Thyroid gland (tissue), 4 donors: ENCODE measurements at regions not wholly inside any gene's neighbourhood (a gene's known extent, or its start where the extent isn't known, plus 50 kb on each side); places are given as distances from the start of the nearest gene placed in this dataset.

Experiments
- POLR2A ChIP-seq, 2 donors: fragments of 450-650 bp; IDR thresholded peaks; one replicate each; pipeline ENCODE4 v1.6.1; 2017; ENCODE audit warnings: antibody characterized with exemption in 2 of 2, mild to moderate bottlenecking in 2 of 2, moderate library complexity in 1 of 2
- TF ChIP-seq, protein P1 (sequence below), 6 experiments: fragments of 200-600 bp in 3 of 6; fragments of 450-650 bp in 3 of 6; sonication (generic) in 3 of 6; IDR thresholded peaks; one replicate each; pipeline ENCODE4 v1.5.1; 2016 to 2019; ENCODE audit warnings: antibody characterized with exemption in 6 of 6, mild to moderate bottlenecking in 2 of 6, inconsistent platforms in 1 of 6, moderate library complexity in 1 of 6

DNA sequence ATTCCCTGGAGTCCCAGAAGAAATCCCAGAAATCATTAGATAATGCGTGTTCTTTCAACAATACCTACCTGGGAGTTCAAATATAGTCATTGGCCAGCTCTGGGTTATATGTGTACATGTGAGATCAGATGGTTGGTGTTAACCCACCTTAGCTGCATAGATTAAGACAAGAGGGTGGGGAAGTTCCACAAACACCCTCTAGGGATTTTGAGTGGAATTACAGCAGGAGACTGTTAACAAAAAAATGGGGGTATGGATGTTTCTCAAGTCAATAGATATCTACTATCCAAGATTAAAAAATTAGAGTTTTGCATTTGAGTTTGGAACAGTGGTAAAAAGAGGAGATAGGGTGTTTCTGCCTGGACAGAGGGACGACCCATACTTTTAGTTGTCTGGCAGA is 282.5 kb upstream of the CNTN3 start:
- TF ChIP-seq, protein P1, sequence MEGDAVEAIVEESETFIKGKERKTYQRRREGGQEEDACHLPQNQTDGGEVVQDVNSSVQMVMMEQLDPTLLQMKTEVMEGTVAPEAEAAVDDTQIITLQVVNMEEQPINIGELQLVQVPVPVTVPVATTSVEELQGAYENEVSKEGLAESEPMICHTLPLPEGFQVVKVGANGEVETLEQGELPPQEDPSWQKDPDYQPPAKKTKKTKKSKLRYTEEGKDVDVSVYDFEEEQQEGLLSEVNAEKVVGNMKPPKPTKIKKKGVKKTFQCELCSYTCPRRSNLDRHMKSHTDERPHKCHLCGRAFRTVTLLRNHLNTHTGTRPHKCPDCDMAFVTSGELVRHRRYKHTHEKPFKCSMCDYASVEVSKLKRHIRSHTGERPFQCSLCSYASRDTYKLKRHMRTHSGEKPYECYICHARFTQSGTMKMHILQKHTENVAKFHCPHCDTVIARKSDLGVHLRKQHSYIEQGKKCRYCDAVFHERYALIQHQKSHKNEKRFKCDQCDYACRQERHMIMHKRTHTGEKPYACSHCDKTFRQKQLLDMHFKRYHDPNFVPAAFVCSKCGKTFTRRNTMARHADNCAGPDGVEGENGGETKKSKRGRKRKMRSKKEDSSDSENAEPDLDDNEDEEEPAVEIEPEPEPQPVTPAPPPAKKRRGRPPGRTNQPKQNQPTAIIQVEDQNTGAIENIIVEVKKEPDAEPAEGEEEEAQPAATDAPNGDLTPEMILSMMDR (IDR thresholded peaks at IDR 0.05): no peak
- TF ChIP-seq POLR2A (IDR thresholded peaks at IDR 0.05): no peak
